Smooth muscle cell (in vitro differentiated cells): ENCODE measurements at regions not wholly inside any gene's neighbourhood (a gene's known extent, or its start where the extent isn't known, plus 50 kb on each side); places are given as distances from the start of the nearest gene placed in this dataset.
A peak's percentile ranks its signal among the peaks of the same experiment; 100 is the strongest.

Experiments used
- DNase-seq: peaks from one replicate; lab custom pipeline; 2025; ENCODE audit not compliant: unreplicated experiment; lab: John Stamatoyannopoulos, UW
- H2AFZ ChIP-seq: fragments of 200-600 bp; sonication (generic); 2 replicates; pipeline ENCODE4 v1.6.0; 2016; ENCODE audit warnings: antibody characterized with exemption, low read depth, mild to moderate bottlenecking
- H3F3A ChIP-seq: fragments of 200-600 bp; sonication (generic); 2 replicates; pipeline ENCODE4 v1.6.0; 2017; ENCODE audit warnings: antibody characterized with exemption, low read depth
- H3K27ac ChIP-seq: fragments of 200-600 bp; sonication (generic); 2 replicates; pipeline ENCODE4 v1.5.1; 2016; ENCODE audit warnings: low read depth, mild to moderate bottlenecking
- H3K27me3 ChIP-seq: fragments of 200-600 bp; sonication (generic); 2 replicates; pipeline ENCODE4 v1.6.1; 2016; ENCODE audit warnings: low read depth, mild to moderate bottlenecking
- H3K36me3 ChIP-seq: fragments of 200-600 bp; sonication (generic); 2 replicates; pipeline ENCODE4 v1.5.1; 2016; ENCODE audit warnings: low read depth
- H3K4me1 ChIP-seq: fragments of 200-600 bp; sonication (generic); 2 replicates; pipeline ENCODE4 v1.5.1; 2016; ENCODE audit warnings: low read depth
- H3K4me2 ChIP-seq: fragments of 200-600 bp; sonication (generic); 2 replicates; pipeline ENCODE4 v1.6.0; 2016; ENCODE audit warnings: mild to moderate bottlenecking
- H3K4me3 ChIP-seq: fragments of 200-600 bp; sonication (generic); 2 replicates; pipeline ENCODE4 v1.5.1; 2016; ENCODE audit warnings: mild to moderate bottlenecking
- H3K79me2 ChIP-seq: fragments of 200-600 bp; sonication (generic); 2 replicates; pipeline ENCODE4 v1.6.0; 2016; ENCODE audit warnings: low read depth, mild to moderate bottlenecking
- H3K9ac ChIP-seq: fragments of 200-600 bp; sonication (generic); 2 replicates; pipeline ENCODE4 v1.6.0; 2016; ENCODE audit warnings: low read depth
- H3K9me3 ChIP-seq: fragments of 200-600 bp; sonication (generic); replicated peaks from 2 replicates; pipeline ENCODE4 v1.5.1; 2016; ENCODE audit warnings: low read depth
- H4K20me1 ChIP-seq: fragments of 200-600 bp; sonication (generic); 2 replicates; pipeline ENCODE4 v1.6.0; 2016; ENCODE audit warnings: low read depth
- CTCF ChIP-seq: fragments of 200-600 bp; sonication (generic); IDR thresholded peaks from 2 replicates; pipeline ENCODE4 v1.5.1; 2017; ENCODE audit warnings: borderline replicate concordance, mild to moderate bottlenecking, antibody characterized with exemption; ENCODE audit not compliant: insufficient read depth, poor library complexity, severe bottlenecking
- WGBS: methylation state at CpG from one replicate; pipeline ENCODE4 v1.1.7; 2016; ENCODE audit warnings: low lambda C conversion rate; 5-methylcytosine and 5-hydroxymethylcytosine counted together

- no peak for TF ChIP-seq CTCF
- Histone ChIP-seq H3K36me3 (no peaks in the 10 kb centered on the region), H3K9ac (no peak overlapping the region)
Observed at GRCh38 chr4:28341784-28342183, 1481.1 kb downstream of the STIM2 start.

GRCh38 chr4:28350485-28350884 is 1489.8 kb downstream of the STIM2 start:
- Histone ChIP-seq H3K9me3 (no peaks in the 10 kb centered on the region), H3K4me2 (no peak overlapping the region), H4K20me1 (no peaks in the 10 kb centered on the region), H3K79me2 (no peaks in the 10 kb centered on the region), H3K9ac (no peak overlapping the region), H3K36me3 (no peaks in the 10 kb centered on the region), H3K4me1 (peaks cover 12% of the 10 kb centered on the region), H3K27me3 (no peaks in the 10 kb centered on the region), H3K4me3 (no peak overlapping the region), H3K27ac (no peak overlapping the region), H3F3A (no peaks in the 10 kb centered on the region), H2AFZ (no peak overlapping the region)
- no peak for DNase-seq
- no peak for TF ChIP-seq CTCF

More at GRCh38 chr4:28341784-28342183, 1481.1 kb downstream of the STIM2 start:
- Histone ChIP-seq H3K27ac (no peak overlapping the region), H3F3A (no peaks in the 10 kb centered on the region), H4K20me1 (no peaks in the 10 kb centered on the region), H3K27me3 (no peaks in the 10 kb centered on the region), H3K4me1 (no peaks in the 10 kb centered on the region), H3K9me3 (no peaks in the 10 kb centered on the region), H3K4me2 (no peak overlapping the region), H2AFZ (no peak overlapping the region), H3K4me3 (no peak overlapping the region), H3K79me2 (no peaks in the 10 kb centered on the region)
- 93% methylated on average over 2 of the region's 2 CpGs for WGBS
- no peak for DNase-seq

- no peaks in the 10 kb centered on the region for H3F3A ChIP-seq
- H3K4me3 ChIP-seq: no peak overlapping the region
- H3K9me3 ChIP-seq: no peaks in the 10 kb centered on the region
- no peak for DNase-seq
- H3K79me2 ChIP-seq: no peaks in the 10 kb centered on the region
- H3K36me3 ChIP-seq: no peaks in the 10 kb centered on the region
- H3K4me2 ChIP-seq: no peak overlapping the region
- no peak overlapping the region for H3K9ac ChIP-seq
- TF ChIP-seq CTCF: no peak
- H3K27me3 ChIP-seq: no peaks in the 10 kb centered on the region
- 5% methylated on average over 1 of the region's 1 CpG for WGBS
- H3K27ac ChIP-seq: no peak overlapping the region
- H3K4me1 ChIP-seq: peaks cover 13% of the 10 kb centered on the region
- no peaks in the 10 kb centered on the region for H4K20me1 ChIP-seq
- peak overlapping the region; percentile 2 for H2AFZ ChIP-seq
Observed at GRCh38 chr4:28351102-28351501, 1490.5 kb downstream of the STIM2 start.

- H3K27me3 ChIP-seq: no peaks in the 10 kb centered on the region
- H2AFZ ChIP-seq: peak overlapping the region; percentile 2
- 97% methylated on average over 4 of the region's 4 CpGs for WGBS
- no peak for TF ChIP-seq CTCF
- no peak overlapping the region for H3K9ac ChIP-seq
- H3F3A ChIP-seq: no peaks in the 10 kb centered on the region
- H3K27ac ChIP-seq: no peak overlapping the region
- no peak overlapping the region for H3K4me2 ChIP-seq
- H3K36me3 ChIP-seq: no peaks in the 10 kb centered on the region
- no peaks in the 10 kb centered on the region for H4K20me1 ChIP-seq
- no peak overlapping the region for H3K4me3 ChIP-seq
- H3K4me1 ChIP-seq: peaks cover 13% of the 10 kb centered on the region
- no peaks in the 10 kb centered on the region for H3K79me2 ChIP-seq
- H3K9me3 ChIP-seq: no peaks in the 10 kb centered on the region
- no peak for DNase-seq
Observed at GRCh38 chr4:28351826-28352225, 1491.2 kb downstream of the STIM2 start.
